ENCODE measurements at regions not wholly inside any gene's neighbourhood (a gene's known extent, or its start where the extent isn't known, plus 50 kb on each side); places are given as distances from the start of the nearest gene placed in this dataset.

GRCh38 chr10:3238115-3238871 is 65.7 kb upstream of the PITRM1 start:
- TF ChIP-seq ZFP3 (CRISPR knock-in tag; IDR thresholded peaks at IDR 0.05) (no peak), ZC3H10 (CRISPR knock-in tag; IDR thresholded peaks at IDR 0.05) (no peak), TSHZ2 (CRISPR knock-in tag; IDR thresholded peaks at IDR 0.05) (no peak), ISL1 (CRISPR knock-in tag; IDR thresholded peaks at IDR 0.05) (no peak), CREB5 (CRISPR knock-in tag; IDR thresholded peaks at IDR 0.05; ENCODE audit: low read depth) (no peak), TOX (CRISPR knock-in tag; IDR thresholded peaks at IDR 0.05; ENCODE audit: borderline replicate concordance) (no peak), PATZ1 (CRISPR knock-in tag; IDR thresholded peaks at IDR 0.05; ENCODE audit: borderline replicate concordance) (no peak), TCF4 (CRISPR knock-in tag; IDR thresholded peaks at IDR 0.05; ENCODE audit: borderline replicate concordance) (no peak), ZFP30 (CRISPR knock-in tag; IDR thresholded peaks at IDR 0.05) (no peak), CSDC2 (CRISPR knock-in tag; IDR thresholded peaks at IDR 0.05) (no peak), OSR1 (CRISPR knock-in tag; IDR thresholded peaks at IDR 0.05) (no peak), ESRRG (CRISPR knock-in tag; IDR thresholded peaks at IDR 0.05) (no peak), ARNTL (CRISPR knock-in tag; IDR thresholded peaks at IDR 0.05; ENCODE audit: borderline replicate concordance, low read depth) (no peak), ZNF8 (CRISPR knock-in tag; IDR thresholded peaks at IDR 0.05) (no peak)
